ENCODE measurements at regions not wholly inside any gene's neighbourhood (a gene's known extent, or its start where the extent isn't known, plus 50 kb on each side); places are given as distances from the start of the nearest gene placed in this dataset.

DNA sequence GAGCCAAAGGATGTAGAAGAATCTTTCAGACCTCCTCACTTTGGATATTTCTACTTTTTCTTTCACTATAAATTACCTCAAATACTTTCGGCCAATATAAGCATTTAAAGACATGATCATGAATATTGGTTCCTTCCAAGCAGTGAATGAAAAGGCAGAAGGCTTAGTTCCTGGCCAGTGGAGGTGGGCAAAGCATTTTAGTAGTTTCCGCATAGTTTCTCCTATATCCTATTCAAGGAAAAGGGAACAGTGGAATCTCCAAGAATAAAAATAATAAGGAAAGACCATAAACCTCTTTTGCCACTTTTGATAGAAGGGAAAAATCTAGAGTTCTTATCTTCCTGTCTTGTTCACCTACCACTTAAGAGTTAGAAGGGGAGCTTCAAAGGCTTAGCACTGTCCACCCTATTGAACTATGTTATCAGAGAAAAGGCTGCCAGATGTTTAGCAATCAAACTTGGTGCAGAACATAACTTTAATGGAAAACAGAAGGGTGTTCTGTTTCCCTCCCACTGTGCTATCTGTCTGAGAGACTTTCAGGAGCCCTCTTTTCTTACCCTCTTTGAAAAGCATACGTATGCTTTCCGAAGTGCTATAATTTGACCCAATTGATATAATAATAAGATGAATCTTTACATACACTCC lies 155.6 kb upstream of the DPH6 start:
- DNase-seq (ENCODE audit: extremely low read depth, low read depth), result no peak
- TF ChIP-seq, protein P1, sequence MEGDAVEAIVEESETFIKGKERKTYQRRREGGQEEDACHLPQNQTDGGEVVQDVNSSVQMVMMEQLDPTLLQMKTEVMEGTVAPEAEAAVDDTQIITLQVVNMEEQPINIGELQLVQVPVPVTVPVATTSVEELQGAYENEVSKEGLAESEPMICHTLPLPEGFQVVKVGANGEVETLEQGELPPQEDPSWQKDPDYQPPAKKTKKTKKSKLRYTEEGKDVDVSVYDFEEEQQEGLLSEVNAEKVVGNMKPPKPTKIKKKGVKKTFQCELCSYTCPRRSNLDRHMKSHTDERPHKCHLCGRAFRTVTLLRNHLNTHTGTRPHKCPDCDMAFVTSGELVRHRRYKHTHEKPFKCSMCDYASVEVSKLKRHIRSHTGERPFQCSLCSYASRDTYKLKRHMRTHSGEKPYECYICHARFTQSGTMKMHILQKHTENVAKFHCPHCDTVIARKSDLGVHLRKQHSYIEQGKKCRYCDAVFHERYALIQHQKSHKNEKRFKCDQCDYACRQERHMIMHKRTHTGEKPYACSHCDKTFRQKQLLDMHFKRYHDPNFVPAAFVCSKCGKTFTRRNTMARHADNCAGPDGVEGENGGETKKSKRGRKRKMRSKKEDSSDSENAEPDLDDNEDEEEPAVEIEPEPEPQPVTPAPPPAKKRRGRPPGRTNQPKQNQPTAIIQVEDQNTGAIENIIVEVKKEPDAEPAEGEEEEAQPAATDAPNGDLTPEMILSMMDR (IDR thresholded peaks at IDR 0.05; ENCODE audit: low read depth, low read length), result no peak

DNA sequence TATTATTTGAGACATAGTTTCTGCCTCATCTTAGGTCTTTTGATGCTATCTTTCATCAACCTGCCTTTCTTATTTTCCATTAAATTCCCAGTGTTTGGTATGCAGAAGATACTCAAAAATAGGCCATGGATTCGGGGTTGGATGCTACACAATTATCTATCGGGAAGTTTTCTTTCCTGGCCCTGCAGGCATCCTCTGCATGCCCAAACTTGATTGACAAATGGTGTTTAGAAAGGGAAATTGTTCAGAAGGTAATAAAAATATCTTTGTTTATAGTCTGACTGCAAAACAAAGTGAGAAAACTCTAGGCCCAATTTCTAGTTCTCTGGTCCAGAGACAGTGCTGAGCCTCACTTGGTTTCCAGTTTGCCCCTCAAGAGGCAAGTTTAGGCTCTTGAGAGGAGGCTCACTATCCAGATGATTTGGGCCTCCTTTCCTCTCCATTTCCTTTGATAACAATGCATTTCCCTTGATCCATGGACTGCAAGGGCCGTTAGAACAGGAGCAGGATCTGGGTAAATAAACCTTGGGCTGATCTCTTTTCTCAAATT lies 157.1 kb upstream of the DPH6 start:
- TF ChIP-seq, protein P1 (IDR thresholded peaks at IDR 0.05; ENCODE audit: low read depth, low read length), result no peak
- no peak for DNase-seq (ENCODE audit: extremely low read depth, low read depth)

DNA sequence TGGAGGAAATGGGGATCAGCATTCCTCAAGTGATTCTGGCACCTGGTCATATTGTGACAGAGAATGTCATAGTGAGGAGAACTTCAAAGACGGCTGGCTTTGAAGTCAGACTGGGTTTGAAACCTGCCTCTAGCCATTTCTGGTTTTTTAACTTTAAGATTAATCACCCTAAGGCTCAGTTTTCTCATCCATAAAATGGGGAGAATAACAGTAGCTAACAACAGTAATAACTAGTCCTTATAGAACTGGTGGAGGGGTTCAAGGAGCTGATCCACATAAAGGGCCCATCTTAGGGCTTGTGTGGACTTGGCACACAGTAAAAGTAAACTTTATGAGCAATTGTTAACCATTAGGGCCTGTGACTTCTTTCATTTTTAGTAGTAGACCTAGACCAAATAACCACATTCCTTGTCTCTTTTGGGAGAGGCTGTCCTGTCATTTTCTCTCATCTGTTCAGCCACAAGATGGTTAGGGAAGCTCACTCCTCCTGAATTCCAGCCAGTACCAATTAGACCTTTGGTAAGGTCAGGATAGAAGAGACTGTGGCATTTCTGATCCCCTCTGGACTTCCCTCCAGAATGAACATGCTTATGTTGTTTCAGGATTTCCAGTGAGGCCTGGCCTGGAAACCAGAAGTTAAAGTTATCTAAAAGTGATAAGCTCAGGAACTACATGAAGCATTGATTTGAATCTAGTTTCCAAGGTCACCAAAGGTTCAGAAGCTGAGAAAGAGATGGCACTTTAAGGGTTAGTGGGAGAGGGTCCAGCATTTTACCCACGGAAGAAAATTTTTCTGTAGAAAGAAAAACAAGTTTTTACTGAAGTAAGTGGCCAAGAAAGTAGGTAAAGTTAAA lies 159.3 kb upstream of the DPH6 start:
- TF ChIP-seq, protein P1 (IDR thresholded peaks at IDR 0.05; ENCODE audit: low read depth, low read length), result no peak

DNA sequence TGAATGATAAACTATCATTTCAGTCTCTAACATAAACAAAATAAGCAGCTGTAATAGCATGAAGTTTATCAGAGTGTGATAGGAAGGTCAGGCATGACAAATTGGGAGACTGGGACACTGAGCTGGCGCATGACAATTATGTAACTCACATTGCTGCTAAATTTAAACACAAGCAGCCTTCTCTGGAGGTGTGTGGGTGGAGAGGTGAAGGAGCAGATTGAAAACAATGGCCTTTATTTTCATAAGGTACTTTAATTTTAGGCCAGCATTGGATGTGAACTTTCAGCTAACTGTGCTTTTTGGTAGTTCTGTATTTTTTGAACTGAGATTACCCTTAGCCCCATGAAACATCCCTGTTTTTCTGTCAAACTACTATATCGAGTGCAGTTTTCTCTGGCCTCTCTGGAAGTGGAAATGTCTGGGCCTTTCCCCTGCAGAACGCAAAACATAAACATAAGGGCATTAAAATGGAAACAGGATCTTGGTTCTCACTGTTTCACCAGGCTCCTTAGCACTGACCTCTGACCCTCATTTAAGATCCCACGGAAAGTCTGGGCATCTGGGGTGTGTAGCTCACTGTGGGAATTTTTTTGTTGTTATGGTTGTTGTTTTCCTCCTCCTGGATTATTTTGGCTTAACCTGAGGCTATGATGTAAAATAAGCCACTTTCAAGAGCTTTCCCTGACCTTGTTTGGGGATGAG lies 160.1 kb upstream of the DPH6 start:
- TF ChIP-seq, protein P1 (IDR thresholded peaks at IDR 0.05; ENCODE audit: low read depth, low read length), result no peak
- no peak for DNase-seq (ENCODE audit: extremely low read depth, low read depth)

More for the DNA sequence above, 159.3 kb upstream of the DPH6 start:
- no peak for DNase-seq (ENCODE audit: extremely low read depth, low read depth)

DNA sequence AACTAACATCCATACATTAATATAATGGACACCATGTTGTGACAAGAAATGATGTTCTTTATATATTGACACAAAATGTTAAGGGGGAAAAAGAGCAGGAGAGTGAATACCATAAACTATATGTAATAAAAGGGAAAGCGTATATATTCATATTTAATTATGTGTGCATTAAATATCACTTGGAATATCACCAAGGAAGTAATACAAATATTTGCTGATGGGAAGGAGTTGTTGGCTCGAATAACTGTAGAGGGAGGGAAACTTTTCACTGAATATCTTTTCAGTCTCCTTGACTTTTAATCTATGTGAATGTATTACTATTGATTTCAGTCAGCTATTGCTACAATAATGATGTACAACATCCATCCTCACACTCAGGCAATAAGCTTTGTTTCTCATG lies 167.0 kb upstream of the DPH6 start:
- TF ChIP-seq, protein P1 (IDR thresholded peaks at IDR 0.05; ENCODE audit: low read depth, low read length), result no peak
- no peak for DNase-seq (ENCODE audit: extremely low read depth, low read depth)

DNA sequence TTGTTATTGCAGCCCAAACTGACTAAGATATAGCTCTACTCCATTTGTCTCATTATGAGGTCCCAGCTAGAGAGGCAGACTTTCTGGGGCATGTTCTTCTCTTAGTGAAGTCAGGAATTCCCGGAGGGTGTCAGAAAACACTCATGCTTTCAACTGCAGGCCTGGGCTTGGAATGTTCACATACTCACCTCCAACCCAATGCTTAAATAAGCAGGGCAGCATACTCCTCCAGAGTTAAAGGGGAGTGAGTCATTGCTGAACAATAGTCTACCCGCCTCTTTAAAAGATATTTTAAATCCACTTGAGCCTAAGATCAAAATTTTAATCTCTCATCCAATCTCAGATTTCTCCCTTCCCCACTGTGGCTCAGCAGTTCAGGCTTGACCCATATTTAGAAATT lies 167.8 kb upstream of the DPH6 start:
- TF ChIP-seq, protein P1 (IDR thresholded peaks at IDR 0.05; ENCODE audit: low read depth, low read length), result no peak
- no peak for DNase-seq (ENCODE audit: extremely low read depth, low read depth)
